Neural cell (in vitro differentiated cells): ENCODE measurements at regions not wholly inside any gene's neighbourhood (a gene's known extent, or its start where the extent isn't known, plus 50 kb on each side); places are given as distances from the start of the nearest gene placed in this dataset.

Source experiments
- H2AFZ ChIP-seq: fragments of 200-600, 300-800 bp; sonication (generic), shearing (Covaris generic); 2 replicates; pipeline ENCODE4 v1.6.0; 2014; ENCODE audit warnings: low read depth, mild to moderate bottlenecking, antibody characterized with exemption, low read length, moderate library complexity
- H3F3A ChIP-seq: fragments of 200-600 bp; shearing (Covaris generic); 2 replicates; pipeline ENCODE4 v1.6.1; 2016; ENCODE audit warnings: mild to moderate bottlenecking, moderate library complexity, mixed read lengths, antibody characterized with exemption, low read length; ENCODE audit not compliant: insufficient read depth, poor library complexity, severe bottlenecking
- H3K27ac ChIP-seq: fragments of 200-600, 300-800 bp; sonication (generic), shearing (Covaris generic); 2 replicates; pipeline ENCODE4 v1.5.1; 2014; ENCODE audit warnings: mild to moderate bottlenecking, low read length, moderate library complexity
- H3K27me3 ChIP-seq: fragments of 300-800, 200-600 bp; sonication (generic), shearing (Covaris generic); 2 replicates; pipeline ENCODE4 v1.6.0; 2014; ENCODE audit warnings: mild to moderate bottlenecking, low read depth, low read length, moderate library complexity; ENCODE audit not compliant: insufficient read depth
- H3K36me3 ChIP-seq: fragments of 300-800, 200-600 bp; sonication (generic), shearing (Covaris generic); 2 replicates; pipeline ENCODE4 v1.5.1; 2014; ENCODE audit warnings: mild to moderate bottlenecking, antibody characterized with exemption, low read length, moderate library complexity; ENCODE audit not compliant: insufficient read depth
- H3K4me2 ChIP-seq: fragments of 300-800, 200-600 bp; sonication (generic), shearing (Covaris generic); 2 replicates; pipeline ENCODE4 v1.6.0; 2014; ENCODE audit warnings: mild to moderate bottlenecking, low read length
- H3K4me3 ChIP-seq: fragments of 300-800, 200-600 bp; sonication (generic), shearing (Covaris generic); 2 replicates; pipeline ENCODE4 v1.5.1; 2014; ENCODE audit warnings: mild to moderate bottlenecking, low read length, moderate library complexity
- H3K79me2 ChIP-seq: fragments of 200-600 bp; shearing (Covaris generic); replicated peaks from 2 replicates; pipeline ENCODE4 v1.6.0; 2014; ENCODE audit warnings: mild to moderate bottlenecking, low read length, moderate library complexity; ENCODE audit not compliant: insufficient read depth
- H3K9ac ChIP-seq: fragments of 300-800, 200-600 bp; sonication (generic), shearing (Covaris generic); 2 replicates; pipeline ENCODE4 v1.6.1; 2016; ENCODE audit warnings: mild to moderate bottlenecking, low read length, mixed read lengths
- H3K9me2 ChIP-seq: fragments of 200-600 bp; shearing (Covaris generic); 2 replicates; pipeline ENCODE4 v1.6.1; 2016; ENCODE audit warnings: mild to moderate bottlenecking, low read length, mixed read lengths; ENCODE audit not compliant: insufficient read depth
- H3K9me3 ChIP-seq: fragments of 200-600, 300-800 bp; sonication (generic), shearing (Covaris generic); 2 replicates; pipeline ENCODE4 v1.6.1; 2016; ENCODE audit warnings: mild to moderate bottlenecking, mixed run types, low read length, moderate library complexity, mixed read lengths
- H4K20me1 ChIP-seq: fragments of 200-600 bp; shearing (Covaris generic); 2 replicates; pipeline ENCODE4 v1.6.1; 2016; ENCODE audit warnings: mild to moderate bottlenecking, mixed run types; ENCODE audit not compliant: insufficient read depth
- CTCF ChIP-seq: fragments of 450-650 bp; IDR thresholded peaks from 2 replicates; pipeline ENCODE4 v1.5.1; 2014; ENCODE audit warnings: antibody characterized with exemption, mild to moderate bottlenecking, moderate library complexity; ENCODE audit not compliant: poor library complexity, severe bottlenecking
- EP300 ChIP-seq: fragments of 450-650 bp; conservative IDR thresholded peaks from 2 replicates; pipeline ENCODE4 v1.6.1; 2014; ENCODE audit warnings: antibody characterized with exemption, mild to moderate bottlenecking, moderate library complexity; ENCODE audit not compliant: poor library complexity, severe bottlenecking
- EZH2 ChIP-seq: fragments of 200-600, 300-800 bp; shearing (Covaris generic), sonication (generic); IDR thresholded peaks from 2 replicates; pipeline ENCODE4 v1.6.1; 2014; ENCODE audit warnings: antibody characterized with exemption, low read length, borderline replicate concordance, mild to moderate bottlenecking; ENCODE audit not compliant: insufficient read depth, poor library complexity, severe bottlenecking
- MXI1 ChIP-seq: fragments of 450-650 bp; conservative IDR thresholded peaks from 2 replicates; pipeline ENCODE4 v1.6.1; 2014; ENCODE audit warnings: antibody characterized with exemption, mild to moderate bottlenecking; ENCODE audit not compliant: poor library complexity, severe bottlenecking
- POLR2AphosphoS5 ChIP-seq: IDR thresholded peaks from 2 replicates; pipeline ENCODE4 v1.6.1; 2012
- RAD21 ChIP-seq: fragments of 450-650 bp; conservative IDR thresholded peaks from 2 replicates; pipeline ENCODE4 v1.6.1; 2014; ENCODE audit warnings: antibody characterized with exemption, mild to moderate bottlenecking, moderate library complexity
- REST ChIP-seq: IDR thresholded peaks from 2 replicates; pipeline ENCODE4 v1.6.1; 2012; ENCODE audit warnings: borderline replicate concordance
- SMC3 ChIP-seq: fragments of 450-650 bp; conservative IDR thresholded peaks from 2 replicates; pipeline ENCODE4 v1.6.1; 2014; ENCODE audit warnings: antibody characterized with exemption, mild to moderate bottlenecking, moderate library complexity; ENCODE audit not compliant: poor library complexity
- TAF1 ChIP-seq: IDR thresholded peaks from 2 replicates; pipeline ENCODE4 v1.6.1; 2012; ENCODE audit warnings: low read depth

- Histone ChIP-seq H3K9me2 (no peaks in the 10 kb centered on the region), H3K9ac (no peak overlapping the region), H3K27ac (no peak overlapping the region), H4K20me1 (no peaks in the 10 kb centered on the region), H3K9me3 (no peaks in the 10 kb centered on the region), H2AFZ (no peak overlapping the region), H3K4me3 (no peak overlapping the region), H3K27me3 (no peaks in the 10 kb centered on the region), H3K36me3 (no peaks in the 10 kb centered on the region), H3K79me2 (no peaks in the 10 kb centered on the region), H3K4me2 (no peak overlapping the region), H3F3A (no peaks in the 10 kb centered on the region)
- TF ChIP-seq EP300: no peak
- no peak for TF ChIP-seq MXI1
- TF ChIP-seq CTCF: no peak
- no peak for TF ChIP-seq RAD21
- TF ChIP-seq EZH2: no peak
- TF ChIP-seq POLR2AphosphoS5: no peak
- no peak for TF ChIP-seq SMC3
- TF ChIP-seq REST: no peak
- TF ChIP-seq TAF1: no peak
Observed at GRCh38 chr10:57627642-57628178, 640.0 kb downstream of the IPMK start.

- Histone ChIP-seq H4K20me1 (no peaks in the 10 kb centered on the region), H3K9ac (no peak overlapping the region), H2AFZ (no peak overlapping the region), H3K9me2 (no peaks in the 10 kb centered on the region), H3K4me2 (no peak overlapping the region), H3K4me3 (no peak overlapping the region), H3K36me3 (no peaks in the 10 kb centered on the region), H3K27me3 (no peaks in the 10 kb centered on the region), H3K79me2 (no peaks in the 10 kb centered on the region), H3K9me3 (no peaks in the 10 kb centered on the region), H3F3A (no peaks in the 10 kb centered on the region), H3K27ac (peak overlapping the region; percentile 30)
- peak; percentile 99 for TF ChIP-seq REST
- no peak for TF ChIP-seq SMC3
- peak; percentile 81 for TF ChIP-seq EP300
- no peak for TF ChIP-seq RAD21
- no peak for TF ChIP-seq CTCF
- no peak for TF ChIP-seq MXI1
- TF ChIP-seq TAF1: no peak
- no peak for TF ChIP-seq EZH2
- TF ChIP-seq POLR2AphosphoS5: peak; percentile 63
Observed at GRCh38 chr10:57624856-57625592, 642.7 kb downstream of the IPMK start.
